ENCODE measurements at regions not wholly inside any gene's neighbourhood (a gene's known extent, or its start where the extent isn't known, plus 50 kb on each side); places are given as distances from the start of the nearest gene placed in this dataset.
A peak's percentile ranks its signal among the peaks of the same experiment; 100 is the strongest.

DNA sequence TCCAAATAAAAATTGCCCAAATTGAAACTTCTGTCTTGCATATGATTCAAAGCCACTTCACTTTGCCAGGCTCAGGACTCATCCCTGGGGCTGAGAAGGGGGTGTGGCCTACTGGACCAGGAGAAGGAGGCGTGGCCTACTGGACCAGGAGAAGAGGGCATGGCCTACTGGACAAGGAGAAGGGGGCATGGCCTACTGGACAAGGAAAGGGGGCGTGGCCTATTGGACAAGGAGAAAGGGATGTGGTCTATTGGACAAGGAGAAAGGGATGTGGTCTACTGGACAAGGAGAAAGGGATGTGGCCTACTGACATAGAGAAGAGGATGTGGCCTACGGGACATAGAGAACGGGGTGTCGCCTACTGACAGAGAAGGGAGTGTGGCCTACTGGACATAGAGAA lies 405.3 kb downstream of the RRAGC start:
- no peak for DNase-seq

DNA sequence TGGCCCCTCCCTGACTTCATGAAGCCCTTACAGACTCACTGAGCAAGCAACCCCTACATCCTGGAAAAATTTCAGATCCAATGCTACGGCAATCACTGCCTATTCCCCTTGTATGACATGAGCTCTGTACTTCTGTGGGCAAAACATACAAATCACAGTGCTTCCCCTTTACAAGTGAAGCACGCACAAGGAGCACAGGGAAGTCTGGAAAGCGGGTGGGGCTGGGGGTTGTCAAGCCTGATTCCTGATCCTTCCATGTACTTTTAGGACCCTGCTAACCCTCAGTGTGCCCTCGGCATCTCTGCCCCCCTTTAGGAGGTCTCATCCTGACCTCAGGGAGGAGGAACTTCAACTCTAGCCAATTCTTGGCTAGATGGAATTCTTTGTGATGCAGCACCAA lies 405.7 kb upstream of the POU3F1 start:
- no peak for DNase-seq

DNA sequence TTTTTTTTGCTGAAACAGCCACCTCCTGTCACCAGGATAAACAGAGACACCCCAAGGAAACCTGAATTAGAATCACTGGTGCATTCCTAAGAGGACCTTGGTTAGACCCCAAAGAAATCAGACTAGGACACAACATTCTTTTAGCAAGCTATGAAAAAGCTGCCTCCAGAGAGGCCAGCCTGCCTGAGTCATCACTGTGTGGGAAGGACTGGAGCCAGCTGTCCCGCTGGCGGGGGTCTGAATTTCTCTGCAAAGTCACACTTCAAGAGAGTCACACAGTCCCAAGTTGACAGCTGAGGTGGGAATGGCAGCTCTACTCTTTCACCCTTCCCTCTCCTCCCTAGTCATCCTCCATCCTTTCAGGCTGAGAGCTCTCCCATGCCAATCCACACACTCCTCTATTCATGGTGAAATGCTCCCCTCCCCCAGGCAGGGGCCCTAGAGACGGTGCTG lies 405.0 kb upstream of the POU3F1 start:
- no peak for DNase-seq

DNA sequence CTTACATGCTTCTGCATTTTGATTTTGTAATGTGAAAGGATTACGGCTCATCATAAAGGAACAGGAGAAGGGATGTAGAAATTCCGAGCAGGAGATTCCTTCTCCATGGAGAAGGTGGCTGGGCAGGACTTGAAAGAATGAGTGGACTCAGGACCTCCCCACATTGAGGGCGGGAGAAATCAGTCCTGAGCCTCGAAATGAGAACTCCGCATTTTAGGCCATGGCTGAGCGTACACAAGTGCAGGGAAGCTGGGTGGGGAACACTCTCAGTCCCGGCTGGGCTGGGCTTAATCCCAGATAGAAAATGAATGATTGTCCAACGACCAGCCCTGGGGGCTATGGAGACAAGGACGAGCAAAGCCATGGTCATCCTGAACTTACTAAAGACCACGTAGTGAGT lies 402.3 kb upstream of the POU3F1 start:
- DNase-seq, result no peak

DNA sequence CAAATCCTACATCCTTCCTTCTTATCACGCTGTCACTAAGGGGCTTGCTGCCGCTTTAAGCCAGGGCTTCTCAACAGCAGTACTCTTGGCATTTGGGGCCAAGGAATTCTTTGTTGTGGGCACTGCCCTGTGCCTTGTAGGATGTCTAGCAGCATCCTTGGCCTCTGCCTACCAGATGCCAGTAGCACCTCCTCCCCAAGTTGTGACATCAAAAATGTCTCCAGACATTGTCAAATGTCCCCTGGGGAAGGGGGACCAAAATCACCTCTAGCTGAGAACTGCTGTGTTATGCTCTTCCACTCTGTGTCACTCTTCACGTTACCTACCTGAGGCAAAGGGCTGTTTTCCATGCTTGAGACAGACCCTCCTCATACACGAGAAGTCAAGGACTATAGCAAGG lies 400.3 kb upstream of the POU3F1 start:
- DNase-seq, result no peak

DNA sequence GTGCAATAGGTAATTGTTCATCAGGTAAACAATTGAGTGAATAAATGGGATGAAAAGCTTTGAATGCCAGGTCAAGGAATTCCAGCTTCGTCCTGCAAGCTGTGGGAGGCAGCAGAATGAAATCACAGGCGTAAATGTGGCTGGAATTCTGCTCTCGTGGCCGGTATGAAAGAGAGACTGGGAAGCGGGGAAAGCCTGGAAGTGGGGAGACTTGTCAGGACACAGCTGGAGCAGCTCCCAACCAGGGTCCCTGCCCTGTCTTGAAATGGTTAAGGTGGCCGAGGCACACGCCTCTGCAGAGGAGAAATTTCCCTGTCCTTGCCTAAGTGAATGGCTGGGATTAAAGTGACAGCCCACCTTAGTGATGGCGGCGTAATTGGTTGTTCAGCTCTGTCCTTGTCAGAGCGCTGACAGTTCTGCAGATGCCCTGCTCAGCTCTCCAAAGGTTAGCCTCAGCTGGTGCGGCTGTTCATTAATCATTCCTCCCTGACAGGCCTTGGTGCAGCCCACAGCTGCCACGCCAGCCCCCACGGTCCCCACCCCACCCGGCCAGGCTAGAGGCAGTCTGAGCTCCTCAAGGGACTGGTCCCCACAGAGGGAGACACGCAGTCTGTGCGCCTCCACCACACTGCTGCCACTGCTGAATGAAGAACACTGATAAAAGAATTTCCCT lies 398.3 kb upstream of the POU3F1 start:
- no peak for DNase-seq

DNA sequence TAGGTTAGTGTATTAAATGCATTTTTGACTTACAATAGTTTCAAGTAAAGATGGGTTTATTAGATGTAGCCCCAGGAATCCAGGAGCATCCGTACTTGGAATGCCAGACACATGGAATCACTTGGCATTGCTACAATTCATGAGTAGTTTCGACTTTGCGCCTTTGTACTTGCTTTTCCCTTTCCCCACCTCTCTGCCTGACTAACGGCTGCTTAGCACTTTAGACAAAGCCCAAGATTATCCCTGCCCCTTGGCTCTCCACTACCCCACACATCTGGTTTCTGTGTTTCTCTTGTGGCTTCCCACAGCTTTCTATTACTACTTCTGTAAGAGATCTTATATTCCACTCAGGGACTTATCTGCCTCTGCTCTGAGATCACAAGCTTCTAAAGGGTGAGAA lies 397.7 kb upstream of the POU3F1 start:
- peak; percentile 74 for DNase-seq

DNA sequence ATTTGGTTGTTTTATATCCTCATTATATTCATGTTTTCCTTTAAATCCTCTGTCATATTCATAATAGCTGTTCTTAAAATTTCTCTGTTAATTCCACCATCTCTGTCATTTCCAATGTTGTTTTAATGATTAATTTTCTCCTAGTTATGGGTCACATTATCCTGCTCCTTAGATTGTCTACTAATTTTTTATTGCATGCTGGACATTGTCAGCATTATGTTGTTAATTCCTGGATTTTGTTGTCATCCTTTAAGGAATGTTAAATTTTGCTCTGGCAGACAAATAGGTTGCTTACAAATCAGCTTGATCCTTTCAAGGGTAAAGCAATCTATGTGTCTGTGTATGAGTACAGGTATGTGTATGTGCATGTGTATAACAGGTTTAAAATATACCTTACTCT lies 393.8 kb upstream of the POU3F1 start:
- no peak for DNase-seq

DNA sequence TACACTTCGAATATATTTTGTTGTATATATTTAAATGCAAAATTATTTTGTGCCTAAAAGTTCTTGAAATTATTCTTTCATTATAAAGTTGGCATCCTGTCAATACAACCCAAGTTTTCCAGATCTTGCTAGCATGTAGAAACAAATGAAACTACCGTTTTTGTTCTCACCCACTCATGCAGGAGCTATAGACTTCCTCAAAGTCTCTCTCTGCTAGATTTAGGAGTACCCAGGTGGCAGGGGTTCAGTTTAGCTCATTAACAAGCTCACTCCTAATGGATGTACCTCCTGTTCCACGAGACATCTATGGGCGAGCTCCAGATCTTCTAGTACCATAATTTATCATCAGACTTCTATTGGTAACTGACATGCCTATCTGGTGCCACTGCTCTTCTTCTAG lies 390.2 kb upstream of the POU3F1 start:
- DNase-seq, result no peak

DNA sequence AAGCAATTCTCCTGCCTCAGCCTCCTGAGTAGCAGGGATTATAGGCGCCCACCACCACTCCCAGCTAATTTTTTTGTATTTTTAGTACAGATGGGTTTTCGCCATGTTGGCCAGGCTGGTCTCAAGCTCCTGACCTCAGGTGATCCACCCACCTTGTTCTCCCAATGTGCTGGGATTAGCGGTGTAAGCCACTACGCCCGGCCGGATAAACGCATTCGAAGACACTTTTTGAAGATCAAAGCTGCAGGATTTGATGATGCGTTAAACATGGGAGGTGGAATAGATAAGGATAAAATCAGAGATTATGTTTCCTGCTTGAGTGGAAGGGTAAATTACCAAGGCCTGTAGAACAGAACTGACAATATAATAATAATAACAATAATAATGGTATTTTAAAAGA lies 389.4 kb upstream of the POU3F1 start:
- no peak for DNase-seq

DNA sequence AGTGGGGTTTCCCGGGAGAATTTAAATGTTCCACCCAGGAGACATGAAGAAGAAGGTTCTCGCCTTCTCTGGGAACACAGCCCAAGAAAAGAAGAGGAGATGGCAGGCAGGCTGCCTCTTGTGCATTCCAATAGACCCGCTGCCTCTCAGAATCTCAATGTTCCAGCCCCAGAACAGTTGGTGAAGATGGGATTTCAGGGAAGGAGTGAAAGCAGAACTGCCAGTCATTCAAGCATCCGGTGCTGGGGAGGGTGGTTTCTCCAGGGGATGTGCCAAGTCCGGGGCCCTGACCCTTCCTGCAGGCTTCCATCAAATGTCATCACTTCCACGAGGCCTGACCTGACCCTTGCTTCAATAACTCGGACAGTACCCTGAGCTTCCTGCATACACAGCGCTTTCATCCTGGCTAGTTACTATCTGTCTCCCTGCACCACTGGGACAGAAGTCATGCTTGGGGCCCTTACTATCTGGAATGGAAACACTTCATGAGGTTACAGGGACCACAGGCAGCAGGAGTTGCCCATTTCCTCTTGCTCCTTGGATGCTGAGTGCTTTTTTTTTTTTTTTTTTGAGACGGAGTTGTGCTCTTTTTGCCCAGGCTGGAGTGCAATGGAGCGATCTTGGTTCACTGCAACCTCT lies 386.6 kb upstream of the POU3F1 start:
- no peak for DNase-seq

DNA sequence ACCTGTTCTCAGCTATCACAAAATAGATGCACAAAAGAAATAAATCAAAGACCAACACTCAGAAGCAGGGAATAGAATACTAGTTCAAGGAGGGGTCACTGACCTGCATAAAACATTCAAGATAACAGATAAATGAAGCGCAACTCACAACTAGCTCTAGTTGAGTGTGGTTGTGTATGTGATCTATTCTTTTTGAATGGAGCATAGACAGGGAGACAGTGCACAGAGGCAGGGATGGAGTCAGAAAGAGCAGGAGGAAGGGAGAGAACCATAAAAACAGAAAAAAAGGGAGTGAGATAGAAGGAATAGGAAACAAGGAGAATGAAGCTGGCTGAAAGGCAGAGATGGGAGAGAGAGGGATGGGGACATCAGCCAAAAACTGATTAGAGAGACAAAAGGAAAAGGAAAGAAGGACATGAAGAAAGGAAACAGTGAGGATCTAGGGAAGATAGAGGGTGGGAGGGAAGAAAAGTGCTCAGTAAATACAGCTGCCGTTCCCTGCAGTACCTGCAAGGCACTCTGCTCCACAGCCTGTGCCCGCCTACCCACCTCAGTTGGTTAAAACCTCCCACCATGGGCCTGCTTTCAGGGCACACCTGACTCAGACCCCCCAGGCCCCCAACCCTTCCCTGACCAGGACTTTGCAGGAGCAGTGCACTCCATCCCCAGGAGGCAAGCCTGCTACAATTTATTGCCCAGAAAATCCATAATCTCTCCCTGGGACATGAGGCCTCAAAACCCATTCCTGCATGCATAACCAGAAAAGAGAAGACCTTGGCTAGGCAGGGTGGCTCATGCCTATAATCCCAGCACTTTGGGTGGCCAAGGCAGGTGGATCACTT lies 385.2 kb upstream of the POU3F1 start:
- no peak for DNase-seq

DNA sequence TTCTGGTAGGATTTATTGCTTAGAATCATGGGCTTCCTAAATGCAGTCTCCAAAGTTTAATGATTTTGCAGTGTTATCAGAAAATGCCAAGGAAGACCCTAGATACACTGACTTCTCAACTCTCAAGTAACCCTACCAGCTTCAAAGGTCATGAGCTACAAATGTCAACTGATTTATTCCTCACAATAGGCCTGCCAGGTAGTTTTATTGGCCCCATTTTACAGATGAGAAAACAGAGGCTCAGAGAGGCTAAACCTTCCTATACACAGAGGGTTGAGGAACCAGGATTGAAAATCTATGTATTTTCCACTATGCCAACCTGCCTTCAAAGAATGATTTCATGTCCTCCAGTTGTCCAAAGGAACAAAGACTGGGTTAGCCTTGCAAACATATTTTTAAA lies 384.4 kb upstream of the POU3F1 start:
- no peak for DNase-seq

DNA sequence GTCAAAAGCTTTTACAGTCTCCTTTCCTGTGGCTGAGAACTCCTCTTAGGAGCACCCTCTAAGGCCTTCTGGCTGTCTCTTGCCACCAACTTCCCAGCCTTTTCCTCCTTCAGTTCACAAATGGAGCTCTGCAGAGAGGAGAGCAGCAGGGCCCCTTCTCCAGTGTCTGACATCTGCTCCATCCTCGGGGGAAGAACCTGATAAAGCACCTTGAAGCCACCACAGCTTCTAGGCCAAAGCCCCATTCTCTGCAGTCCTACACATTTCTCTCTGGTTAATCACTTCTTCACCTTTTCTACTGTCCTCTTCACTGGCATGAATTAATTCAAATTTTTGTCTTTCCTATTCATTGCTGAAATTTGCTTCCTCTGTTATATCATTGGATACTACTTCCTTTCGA lies 378.1 kb upstream of the POU3F1 start:
- DNase-seq, result no peak

DNA sequence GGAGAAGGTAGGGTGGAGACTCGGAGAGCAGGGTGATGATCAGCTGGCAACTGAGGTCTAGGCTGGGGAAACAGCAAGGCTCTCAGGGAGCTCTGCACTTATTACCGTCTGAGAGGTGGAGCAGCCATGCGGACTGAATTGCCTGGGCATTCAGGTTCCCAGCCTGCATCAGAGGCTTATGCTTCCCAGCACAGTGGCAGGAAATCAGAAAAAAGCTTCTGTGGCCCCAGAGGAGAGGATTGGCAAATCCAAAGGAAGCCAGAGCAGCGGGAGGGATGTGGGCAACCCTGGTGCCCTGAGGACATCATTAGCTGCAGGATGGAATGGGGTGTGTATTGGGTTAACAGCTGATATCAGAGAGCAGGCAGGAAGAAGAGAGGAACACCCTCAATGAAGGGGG lies 374.1 kb upstream of the POU3F1 start:
- DNase-seq, result no peak

DNA sequence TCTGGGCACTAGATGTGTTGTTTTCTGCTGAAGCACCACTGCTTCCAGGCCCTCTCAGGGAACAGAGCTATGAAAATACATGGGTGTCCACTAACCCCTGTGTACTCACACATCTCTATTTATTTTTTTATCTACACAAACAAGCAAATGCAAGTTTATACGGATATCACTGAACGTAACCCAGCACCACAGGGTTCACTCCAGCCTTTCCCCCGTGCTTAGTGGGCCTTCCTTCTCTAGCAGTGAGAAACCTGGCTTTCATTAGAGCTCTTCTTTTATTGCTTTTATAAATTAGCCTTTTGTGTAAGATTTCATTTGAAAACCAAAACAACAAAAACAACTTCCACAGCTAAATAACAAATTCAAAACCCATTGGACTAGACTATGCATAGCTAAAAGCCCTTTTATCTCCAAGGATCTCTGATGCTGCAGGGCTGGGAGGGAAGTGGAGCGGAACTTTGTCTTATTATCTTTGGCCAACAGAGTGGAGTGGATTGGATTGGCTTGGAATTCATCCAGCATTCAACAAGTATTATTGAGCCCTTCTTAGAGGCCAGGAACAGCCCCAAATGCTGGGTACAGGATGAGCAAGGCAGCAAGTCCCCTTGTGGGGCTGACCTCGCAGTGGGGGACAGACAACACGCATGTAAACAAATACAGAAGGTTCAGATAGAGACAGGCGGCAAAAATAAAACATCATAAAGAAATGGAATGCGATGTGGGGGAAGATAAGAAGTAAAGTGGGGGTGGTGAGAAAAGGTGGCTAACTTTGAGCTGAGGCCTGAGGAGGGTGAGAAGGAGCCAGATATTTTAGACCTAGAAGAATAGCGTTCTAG lies 371.8 kb upstream of the POU3F1 start:
- no peak for DNase-seq

DNA sequence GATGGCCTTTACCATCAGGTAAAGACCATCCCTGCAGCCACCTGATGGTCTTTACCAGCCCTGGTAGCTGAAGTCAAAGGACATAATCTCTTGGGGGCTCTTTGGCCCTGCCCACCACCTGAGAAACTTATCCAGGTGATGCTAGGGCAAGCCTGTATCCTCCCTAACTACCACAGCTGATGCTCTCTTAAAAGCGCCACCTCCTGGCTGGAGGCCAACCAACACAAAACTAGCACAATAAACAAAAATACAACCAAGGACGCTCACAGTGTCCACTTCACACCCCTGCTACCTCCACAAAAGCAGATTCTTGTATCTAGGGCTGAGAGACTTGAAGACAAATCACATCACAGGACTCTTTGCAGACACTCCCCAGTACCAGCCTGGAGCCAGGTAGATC lies 357.1 kb upstream of the POU3F1 start:
- no peak for DNase-seq

DNA sequence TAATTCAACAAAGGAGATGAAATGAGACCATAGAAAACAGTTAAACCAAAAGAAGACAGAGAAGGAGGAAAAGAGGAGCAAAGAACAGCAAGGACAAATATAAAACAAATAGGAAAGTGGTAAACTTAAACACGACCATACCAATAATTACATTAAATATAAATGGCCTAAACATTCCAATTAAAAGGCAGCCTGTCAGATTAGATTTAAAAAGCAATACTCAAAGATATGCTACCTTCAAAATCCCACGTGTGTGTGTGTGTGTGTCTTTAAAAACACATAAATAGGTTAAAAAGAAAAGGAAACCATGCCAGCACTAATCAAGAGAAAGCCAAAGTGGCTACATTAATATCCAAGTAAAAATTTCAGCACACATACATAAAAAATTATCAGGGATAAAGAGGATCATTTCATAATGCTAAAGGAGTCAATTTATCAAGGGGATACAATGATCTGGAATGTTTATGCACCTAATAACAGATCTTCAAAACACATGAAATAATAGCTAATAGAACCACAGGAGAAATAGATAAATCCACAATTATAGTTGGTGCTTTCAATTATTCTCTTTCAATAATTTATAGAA lies 355.7 kb upstream of the POU3F1 start:
- DNase-seq, result no peak

DNA sequence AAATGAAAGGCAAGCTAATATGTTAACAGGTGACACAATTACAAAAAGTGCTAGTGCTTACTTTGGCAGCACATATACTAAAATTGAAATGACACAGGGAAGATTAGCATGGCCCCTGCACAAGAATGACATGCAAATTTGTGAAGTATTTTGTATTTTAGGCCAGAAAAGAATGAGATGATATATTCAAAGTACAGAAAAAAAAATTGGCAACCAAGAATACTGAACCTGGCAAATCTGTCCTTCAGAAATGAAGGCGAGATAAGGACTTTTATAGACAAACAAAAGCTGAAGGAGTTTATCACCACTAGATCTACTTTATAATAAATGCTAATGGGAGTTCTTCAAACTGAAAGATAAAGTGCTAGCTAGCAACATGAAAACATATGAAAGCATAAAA lies 350.0 kb upstream of the POU3F1 start:
- DNase-seq, result no peak

DNA sequence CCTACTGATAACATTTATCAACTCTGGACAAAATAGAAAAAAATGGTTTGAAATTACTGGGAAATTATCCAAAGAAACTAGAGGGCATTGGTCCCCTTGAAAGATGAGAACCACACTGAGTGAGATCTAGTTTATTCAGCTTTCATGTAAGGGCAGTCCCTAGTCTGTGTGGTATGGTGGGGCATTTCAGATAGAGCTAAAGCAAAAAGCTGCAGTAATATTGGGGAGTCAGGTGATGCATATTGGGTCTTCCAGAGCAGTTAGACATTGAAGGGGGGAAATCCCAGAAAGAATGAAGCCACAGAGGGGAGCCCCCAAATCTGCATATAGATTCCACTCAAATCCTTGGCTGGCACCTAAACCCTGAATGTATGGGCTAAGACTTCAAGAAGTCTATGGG lies 347.7 kb upstream of the POU3F1 start:
- DNase-seq, result no peak

DNA sequence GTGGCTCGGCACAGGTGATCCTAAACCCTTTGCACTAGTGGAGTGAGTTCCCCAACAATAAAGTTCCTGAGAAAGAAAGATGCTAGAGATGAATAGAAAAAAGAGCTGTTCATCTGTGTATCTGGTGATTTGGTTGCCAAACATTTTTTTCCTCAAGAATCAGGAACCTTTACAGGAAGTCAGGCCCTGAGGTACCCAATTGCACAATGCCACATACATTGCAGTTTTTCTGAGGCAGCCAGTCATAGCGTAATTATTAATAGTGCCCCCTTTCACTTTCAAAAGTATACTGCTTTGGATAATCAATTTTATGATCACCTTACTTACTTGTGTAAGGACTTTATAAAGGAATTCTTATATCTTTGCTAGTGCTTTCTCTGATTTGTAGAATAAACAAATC lies 346.3 kb upstream of the POU3F1 start:
- no peak for DNase-seq

DNA sequence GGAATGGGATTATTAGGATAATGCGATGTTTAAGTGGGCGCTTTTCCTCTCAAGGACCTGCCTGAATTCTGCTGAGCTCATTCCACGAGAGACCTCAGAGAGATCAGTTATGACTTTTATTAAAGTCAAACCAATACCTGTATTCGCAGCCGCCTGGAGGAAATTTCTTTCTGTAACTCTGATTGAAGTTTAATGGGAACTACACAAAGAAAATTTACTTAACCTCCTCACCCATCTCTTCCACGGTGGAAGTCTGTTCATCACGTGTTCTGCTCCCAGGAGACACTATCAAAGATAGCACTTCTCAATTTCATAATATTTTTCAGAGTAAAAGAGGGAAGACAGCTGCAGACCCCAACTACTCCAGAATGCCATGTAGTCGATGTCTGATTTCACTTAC lies 334.7 kb upstream of the POU3F1 start:
- no peak for DNase-seq

DNA sequence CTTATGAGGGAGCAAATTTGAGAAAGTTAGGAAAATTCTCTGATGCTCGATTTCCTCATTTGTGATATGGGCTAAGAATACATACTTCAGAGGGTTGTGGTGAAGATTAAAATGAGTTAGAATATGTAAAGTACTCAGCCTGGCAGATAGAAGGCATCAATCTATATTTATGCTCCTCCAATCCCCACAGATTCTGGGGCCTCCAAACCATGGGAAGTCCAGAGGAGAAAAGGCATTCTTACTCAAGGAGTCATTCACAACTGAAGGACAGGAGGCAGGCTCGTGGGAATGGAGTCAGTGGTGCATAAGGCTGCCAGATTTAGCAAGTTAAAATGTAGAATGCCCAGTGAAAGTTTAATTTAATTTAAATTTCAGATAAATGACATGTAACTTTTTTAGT lies 330.0 kb upstream of the POU3F1 start:
- DNase-seq, result no peak

All from NCI-H226 (cell line).